IPS-NIHi7 (cell line): ENCODE measurements at regions not wholly inside any gene's neighbourhood (a gene's known extent, or its start where the extent isn't known, plus 50 kb on each side); places are given as distances from the start of the nearest gene placed in this dataset.
"Not testable (repeated sequence)": the region's sequence is repeated elsewhere in the genome, so short reads cannot be mapped to it uniquely, and the experiment has no call there.

Experiments
- DNase-seq: peaks from one replicate; pipeline ENCODE4 v3.0.0; 2012; ENCODE audit warnings: mixed read lengths; ENCODE audit errors: extremely low spot score

- DNase-seq: no peak
These were observed 50.2 kb upstream of the SNAPC3 start for GRCh38 chr9:15372455-15372854.

GRCh38 chr9:15371448-15371845 is 51.2 kb upstream of the SNAPC3 start:
- no peak for DNase-seq

GRCh38 chr9:15370466-15371447 is 51.9 kb upstream of the SNAPC3 start:
- DNase-seq: peak; percentile 49

GRCh38 chr9:15369871-15370270 is 52.8 kb upstream of the SNAPC3 start:
- no peak for DNase-seq

GRCh38 chr9:15369238-15369637 is 53.4 kb upstream of the SNAPC3 start:
- no peak for DNase-seq

- DNase-seq: not testable (repeated sequence)
These were observed 57.6 kb upstream of the SNAPC3 start for GRCh38 chr9:15364975-15365553.

- DNase-seq: no peak
These were observed 54.7 kb upstream of the TTC39B start for GRCh38 chr9:15361737-15362136.

- peak; percentile 26 for DNase-seq
These were observed 50.1 kb upstream of the TTC39B start for GRCh38 chr9:15357050-15357653.
